Neural cell (in vitro differentiated cells): ENCODE measurements at regions not wholly inside any gene's neighbourhood (a gene's known extent, or its start where the extent isn't known, plus 50 kb on each side); places are given as distances from the start of the nearest gene placed in this dataset.
"Not testable (repeated sequence)": the region's sequence is repeated elsewhere in the genome, so short reads cannot be mapped to it uniquely, and the experiment has no call there.

Experiments
- EP300 ChIP-seq: fragments of 450-650 bp; conservative IDR thresholded peaks from 2 replicates; pipeline ENCODE4 v1.6.1; 2014; ENCODE audit warnings: antibody characterized with exemption, mild to moderate bottlenecking, moderate library complexity; ENCODE audit not compliant: poor library complexity, severe bottlenecking
- EZH2 ChIP-seq: fragments of 200-600, 300-800 bp; shearing (Covaris generic), sonication (generic); IDR thresholded peaks from 2 replicates; pipeline ENCODE4 v1.6.1; 2014; ENCODE audit warnings: antibody characterized with exemption, low read length, borderline replicate concordance, mild to moderate bottlenecking; ENCODE audit not compliant: insufficient read depth, poor library complexity, severe bottlenecking
- MXI1 ChIP-seq: fragments of 450-650 bp; conservative IDR thresholded peaks from 2 replicates; pipeline ENCODE4 v1.6.1; 2014; ENCODE audit warnings: antibody characterized with exemption, mild to moderate bottlenecking; ENCODE audit not compliant: poor library complexity, severe bottlenecking
- POLR2AphosphoS5 ChIP-seq: IDR thresholded peaks from 2 replicates; pipeline ENCODE4 v1.6.1; 2012
- RAD21 ChIP-seq: fragments of 450-650 bp; conservative IDR thresholded peaks from 2 replicates; pipeline ENCODE4 v1.6.1; 2014; ENCODE audit warnings: antibody characterized with exemption, mild to moderate bottlenecking, moderate library complexity
- REST ChIP-seq: IDR thresholded peaks from 2 replicates; pipeline ENCODE4 v1.6.1; 2012; ENCODE audit warnings: borderline replicate concordance
- SMC3 ChIP-seq: fragments of 450-650 bp; conservative IDR thresholded peaks from 2 replicates; pipeline ENCODE4 v1.6.1; 2014; ENCODE audit warnings: antibody characterized with exemption, mild to moderate bottlenecking, moderate library complexity; ENCODE audit not compliant: poor library complexity
- TAF1 ChIP-seq: IDR thresholded peaks from 2 replicates; pipeline ENCODE4 v1.6.1; 2012; ENCODE audit warnings: low read depth
- TF ChIP-seq, protein P1 (sequence below): fragments of 450-650 bp; IDR thresholded peaks from 2 replicates; pipeline ENCODE4 v1.5.1; 2014; ENCODE audit warnings: antibody characterized with exemption, mild to moderate bottlenecking, moderate library complexity; ENCODE audit not compliant: poor library complexity, severe bottlenecking

DNA sequence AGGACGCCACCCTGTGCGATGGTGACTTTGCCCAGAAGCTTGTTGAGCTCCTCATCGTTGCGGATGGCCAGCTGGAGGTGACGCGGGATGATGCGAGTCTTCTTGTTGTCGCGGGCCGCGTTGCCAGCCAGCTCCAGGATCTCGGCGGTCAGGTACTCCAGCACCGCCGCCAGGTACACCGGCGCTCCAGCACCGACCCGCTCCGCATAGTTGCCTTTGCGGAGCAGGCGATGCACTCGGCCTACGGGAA lies 97.9 kb downstream of the OR2B2 start:
- TF ChIP-seq, protein P1, sequence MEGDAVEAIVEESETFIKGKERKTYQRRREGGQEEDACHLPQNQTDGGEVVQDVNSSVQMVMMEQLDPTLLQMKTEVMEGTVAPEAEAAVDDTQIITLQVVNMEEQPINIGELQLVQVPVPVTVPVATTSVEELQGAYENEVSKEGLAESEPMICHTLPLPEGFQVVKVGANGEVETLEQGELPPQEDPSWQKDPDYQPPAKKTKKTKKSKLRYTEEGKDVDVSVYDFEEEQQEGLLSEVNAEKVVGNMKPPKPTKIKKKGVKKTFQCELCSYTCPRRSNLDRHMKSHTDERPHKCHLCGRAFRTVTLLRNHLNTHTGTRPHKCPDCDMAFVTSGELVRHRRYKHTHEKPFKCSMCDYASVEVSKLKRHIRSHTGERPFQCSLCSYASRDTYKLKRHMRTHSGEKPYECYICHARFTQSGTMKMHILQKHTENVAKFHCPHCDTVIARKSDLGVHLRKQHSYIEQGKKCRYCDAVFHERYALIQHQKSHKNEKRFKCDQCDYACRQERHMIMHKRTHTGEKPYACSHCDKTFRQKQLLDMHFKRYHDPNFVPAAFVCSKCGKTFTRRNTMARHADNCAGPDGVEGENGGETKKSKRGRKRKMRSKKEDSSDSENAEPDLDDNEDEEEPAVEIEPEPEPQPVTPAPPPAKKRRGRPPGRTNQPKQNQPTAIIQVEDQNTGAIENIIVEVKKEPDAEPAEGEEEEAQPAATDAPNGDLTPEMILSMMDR, result not testable (repeated sequence)
- not testable (repeated sequence) for TF ChIP-seq MXI1, REST, EZH2, TAF1, SMC3, EP300, RAD21, POLR2AphosphoS5
